Esophagus mucosa (tissue), 1 donor: ENCODE measurements at regions not wholly inside any gene's neighbourhood (a gene's known extent, or its start where the extent isn't known, plus 50 kb on each side); places are given as distances from the start of the nearest gene placed in this dataset.

ENCODE experiments used
- ATAC-seq: fragments of 200-7000 bp; cut with Tn5 transposase; one replicate; pipeline ENCODE4 v1.9.1; 2020
- donor health status: DM: yes; HTN: yes; CAD: no.

DNA sequence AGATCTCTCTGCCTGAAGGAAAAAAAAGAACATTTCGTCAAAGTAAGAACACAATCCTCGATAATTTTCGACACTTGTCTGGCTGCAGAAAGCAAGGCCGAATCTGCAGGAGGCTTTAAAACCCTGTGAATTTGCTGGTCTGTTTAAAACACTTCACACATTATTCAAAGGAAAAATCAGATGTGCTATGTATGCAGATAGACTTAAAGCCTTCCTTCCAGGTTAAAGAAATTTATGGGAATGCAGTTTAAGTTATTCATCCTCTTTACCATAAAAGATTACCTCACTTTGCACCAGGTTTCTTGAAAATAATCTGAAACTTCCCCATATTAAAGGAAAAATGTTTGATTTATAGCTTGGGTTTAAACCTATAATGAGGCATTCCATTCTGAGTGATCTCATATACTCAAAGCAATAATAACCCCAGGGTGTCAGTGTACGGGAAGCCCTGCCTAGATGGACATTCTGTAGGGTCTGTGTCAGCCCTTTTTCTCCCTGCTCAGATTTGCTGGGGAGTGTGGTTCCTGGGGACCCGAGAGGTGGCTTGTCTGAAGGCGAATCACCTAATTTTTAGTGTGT lies 323.5 kb upstream of the SLC24A2 start:
- no peak for ATAC-seq

DNA sequence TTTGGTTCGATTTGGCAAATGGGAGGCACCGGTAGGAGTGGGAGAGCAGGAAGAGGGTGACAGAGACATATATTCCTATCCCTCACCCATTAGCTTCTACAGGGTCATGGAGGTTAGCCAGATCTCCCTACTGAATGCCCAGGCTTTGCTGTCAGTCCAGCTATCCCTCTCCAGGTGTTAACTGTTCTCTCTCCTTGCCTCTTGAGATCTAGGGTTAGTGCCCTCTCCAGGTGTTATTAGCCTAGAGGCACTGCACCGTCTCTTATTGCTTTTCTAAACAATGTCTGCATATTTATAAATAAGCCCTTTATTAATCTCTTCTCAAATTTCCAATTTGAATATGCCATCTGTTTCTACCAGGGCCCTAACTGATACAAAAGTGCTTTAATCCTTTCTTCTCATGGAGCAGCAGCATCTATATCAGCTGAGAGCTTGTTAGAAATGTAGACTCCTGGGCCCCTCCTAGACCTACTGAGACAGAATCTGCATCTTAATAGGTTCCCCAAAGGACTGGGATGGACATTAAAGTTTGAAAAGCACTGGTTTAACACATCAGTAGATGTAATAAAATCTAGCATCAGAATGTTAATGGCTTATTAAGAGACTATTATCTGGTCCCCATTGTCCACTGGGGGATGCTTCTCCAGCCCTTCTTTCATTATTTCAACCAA lies 322.5 kb upstream of the SLC24A2 start:
- no peak for ATAC-seq

DNA sequence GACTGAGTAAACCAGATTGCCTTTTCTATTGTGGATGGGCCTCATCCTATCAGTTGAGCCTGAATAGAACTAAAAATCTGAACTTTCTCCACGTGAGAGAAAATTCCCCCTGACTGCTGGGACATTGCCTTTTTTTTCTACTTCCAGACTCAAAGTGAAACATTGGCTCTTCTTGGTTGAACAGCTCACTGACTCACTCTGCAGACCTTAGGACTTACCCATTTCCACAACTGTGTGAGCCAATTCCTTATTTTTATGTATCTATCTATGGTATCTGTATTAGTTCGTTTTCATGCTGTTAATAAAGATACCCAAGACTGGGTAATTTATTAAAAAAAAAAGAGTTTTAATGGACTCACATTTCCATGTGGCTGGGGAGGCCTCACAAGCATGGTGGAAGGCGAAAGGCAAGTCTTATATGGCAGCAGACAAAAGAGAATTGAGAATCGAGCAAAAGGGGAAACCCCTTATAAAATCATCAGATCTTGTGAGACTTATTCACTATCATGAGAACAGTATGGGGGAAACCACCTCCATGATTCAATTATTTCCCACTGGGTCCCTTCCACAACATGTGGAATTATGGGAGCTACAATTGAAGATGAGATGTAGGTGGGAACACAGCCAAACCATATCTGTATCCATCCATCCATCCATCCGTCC lies 306.7 kb upstream of the SLC24A2 start:
- ATAC-seq = no peak

DNA sequence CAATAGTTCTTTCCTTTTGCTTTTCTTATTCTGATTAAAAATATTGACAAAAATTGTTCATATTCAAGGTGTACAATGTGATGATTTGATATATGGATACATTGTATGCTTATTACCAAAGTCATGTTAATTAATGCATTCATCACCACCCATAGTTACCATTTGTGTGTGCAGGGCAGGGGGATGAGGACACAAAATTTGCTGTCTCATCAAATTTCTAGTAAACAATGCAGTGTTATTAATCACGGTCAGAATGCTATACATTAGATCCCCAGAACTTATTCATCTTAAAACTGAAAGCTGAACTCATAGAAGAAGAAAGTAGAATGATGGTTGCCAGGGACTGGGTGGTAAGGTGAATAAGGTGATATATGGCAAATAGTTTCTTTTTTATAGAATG lies 303.7 kb upstream of the SLC24A2 start:
- no peak for ATAC-seq

DNA sequence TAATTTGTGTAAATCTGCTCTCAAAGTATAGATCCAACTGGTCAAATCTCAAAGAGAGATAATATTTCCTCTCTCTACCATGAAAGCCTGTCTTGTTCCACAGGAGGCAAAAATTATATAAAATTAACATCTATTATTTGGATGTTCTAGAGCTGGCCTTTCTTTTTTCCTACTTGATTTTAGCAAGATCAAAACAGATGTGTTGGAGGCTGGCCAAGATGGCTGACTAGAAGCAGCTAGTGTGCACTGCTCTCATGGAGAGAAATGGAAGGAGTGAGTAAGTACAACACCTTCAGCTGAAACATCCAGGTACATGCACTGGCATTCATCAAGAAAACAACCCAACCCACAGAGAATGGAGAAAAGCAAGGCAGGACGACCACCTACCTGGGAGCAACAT lies 298.6 kb upstream of the SLC24A2 start:
- ATAC-seq = no peak

DNA sequence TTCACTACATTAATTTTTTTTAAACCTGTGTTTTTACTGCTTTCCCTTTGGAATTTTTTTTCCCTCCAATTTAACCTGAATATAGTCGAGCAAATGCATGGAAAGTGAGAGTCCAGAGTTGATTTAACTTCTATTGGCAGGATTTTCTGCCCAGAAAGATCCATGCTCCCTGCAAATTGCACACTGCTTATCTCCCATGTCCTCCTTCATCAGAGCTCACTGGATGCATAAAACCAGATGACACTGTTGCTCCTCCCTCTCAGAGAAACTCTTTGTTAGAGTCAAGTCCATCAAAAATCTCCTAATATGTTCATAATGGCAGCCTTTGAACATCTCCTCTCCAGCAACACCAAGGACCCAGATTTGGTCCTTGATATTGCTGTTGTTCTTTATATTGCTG lies 297.0 kb upstream of the SLC24A2 start:
- ATAC-seq = no peak

DNA sequence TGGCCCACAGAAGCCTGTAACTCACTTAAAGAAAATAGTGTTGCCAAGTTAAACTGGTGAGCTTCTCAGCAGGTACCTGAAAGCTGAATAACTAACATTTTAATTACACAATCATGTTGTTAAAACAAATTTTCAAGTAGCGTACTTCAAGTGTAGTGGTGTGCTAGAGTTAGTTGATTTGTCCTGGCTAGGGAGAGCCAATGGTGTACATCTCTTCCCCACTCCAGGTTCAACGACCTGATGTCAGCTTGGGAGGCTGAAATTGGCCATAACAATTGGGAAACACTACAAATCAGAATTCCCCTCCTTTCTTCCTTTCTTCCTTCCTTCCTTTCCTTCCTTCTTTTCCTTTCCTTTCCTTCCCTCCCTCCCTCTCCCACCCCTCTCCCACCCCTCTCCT lies 295.3 kb upstream of the SLC24A2 start:
- no peak for ATAC-seq

DNA sequence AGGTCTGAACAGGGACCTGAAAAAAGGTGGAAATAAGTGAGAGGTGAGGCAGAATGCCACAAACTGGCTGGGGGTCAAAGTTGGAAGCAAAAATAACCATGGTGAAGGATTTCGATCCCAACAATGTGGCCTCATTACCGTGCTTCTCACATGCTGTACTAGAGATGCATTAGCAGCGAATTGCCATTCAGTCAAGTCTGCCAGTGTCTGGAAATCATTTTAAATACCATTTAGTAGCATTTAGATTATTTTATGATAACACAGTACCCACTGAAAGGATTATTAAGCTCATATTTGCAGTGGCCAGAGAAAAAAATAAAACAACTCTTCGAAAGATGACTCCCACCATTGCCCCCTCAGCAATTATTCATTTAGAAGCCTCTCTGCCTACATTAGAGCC lies 294.6 kb upstream of the SLC24A2 start:
- ATAC-seq = no peak

DNA sequence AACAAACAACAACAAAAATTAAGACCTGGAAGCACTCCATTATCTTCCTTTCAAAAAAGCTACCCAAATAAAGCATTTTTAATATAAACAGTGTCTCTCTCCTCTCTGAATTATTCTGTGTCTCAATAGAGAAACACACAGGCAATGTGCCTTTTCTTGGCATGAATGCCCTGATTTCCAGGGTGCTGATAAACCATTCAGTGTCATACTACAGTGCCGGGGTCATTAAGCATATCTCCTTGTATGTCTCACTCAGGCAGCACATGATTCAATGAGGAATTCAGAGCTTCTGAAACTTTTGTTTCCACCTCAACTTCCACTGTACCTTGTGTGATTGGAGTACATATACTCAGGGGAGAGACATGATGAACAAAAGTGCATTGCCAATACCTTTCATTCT lies 294.0 kb upstream of the SLC24A2 start:
- no peak for ATAC-seq

DNA sequence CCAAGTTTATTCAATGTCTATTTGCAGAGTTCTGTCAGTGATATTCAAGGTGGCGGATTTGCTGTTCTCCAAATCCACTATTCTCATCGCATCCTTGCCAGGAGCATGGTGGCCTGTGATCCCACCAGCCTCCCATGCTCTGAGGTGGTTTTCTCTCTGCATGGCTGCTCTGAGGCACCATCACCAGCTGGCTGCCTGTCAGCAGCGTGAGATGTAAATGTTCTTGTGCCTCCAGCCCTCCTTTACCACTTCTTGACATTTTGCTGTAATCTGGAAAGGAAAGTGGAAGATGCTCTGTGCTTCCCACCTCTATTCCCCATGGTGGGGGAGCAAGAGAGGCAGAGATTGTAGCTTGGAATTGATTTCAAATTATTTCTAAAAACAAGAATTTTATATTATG lies 293.6 kb upstream of the SLC24A2 start:
- no peak for ATAC-seq

DNA sequence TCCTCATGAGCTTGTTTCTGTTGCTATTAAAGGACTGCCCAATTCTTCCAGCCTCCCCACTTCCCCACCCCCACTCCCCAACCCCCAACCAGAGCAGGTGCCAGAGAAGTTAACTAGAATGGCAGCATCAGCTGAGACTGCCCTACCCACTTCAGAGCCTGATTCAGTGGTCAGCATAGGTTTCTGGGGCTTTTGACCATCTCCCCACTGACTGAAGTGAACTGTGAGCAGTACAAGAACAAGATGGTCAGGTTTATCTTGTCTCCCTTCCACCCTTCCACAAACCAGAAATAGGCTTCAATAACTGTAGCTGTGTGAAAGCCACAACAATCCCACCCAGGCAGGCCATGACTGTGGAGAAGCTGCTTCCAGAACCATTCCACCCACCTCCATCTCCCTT lies 289.4 kb upstream of the SLC24A2 start:
- ATAC-seq = no peak

DNA sequence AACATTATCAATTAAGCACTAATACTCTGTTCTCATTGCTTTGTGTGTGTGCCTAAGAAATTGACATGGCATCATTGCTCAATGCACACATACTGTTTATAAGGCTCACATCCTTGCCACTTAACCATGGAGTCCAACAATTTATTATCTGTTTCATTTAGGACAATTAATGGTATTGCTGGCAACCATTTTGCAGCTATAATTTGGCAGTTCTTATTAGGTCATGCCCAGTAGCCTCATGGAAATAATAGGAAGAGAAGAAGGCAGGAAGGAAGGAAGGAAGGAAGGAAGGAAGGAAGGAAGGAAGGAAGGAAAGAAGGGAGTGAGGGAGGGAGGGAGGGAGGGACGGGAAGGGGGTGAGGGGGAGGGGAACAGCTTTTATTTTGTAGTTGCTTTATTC lies 285.5 kb upstream of the SLC24A2 start:
- ATAC-seq = no peak

DNA sequence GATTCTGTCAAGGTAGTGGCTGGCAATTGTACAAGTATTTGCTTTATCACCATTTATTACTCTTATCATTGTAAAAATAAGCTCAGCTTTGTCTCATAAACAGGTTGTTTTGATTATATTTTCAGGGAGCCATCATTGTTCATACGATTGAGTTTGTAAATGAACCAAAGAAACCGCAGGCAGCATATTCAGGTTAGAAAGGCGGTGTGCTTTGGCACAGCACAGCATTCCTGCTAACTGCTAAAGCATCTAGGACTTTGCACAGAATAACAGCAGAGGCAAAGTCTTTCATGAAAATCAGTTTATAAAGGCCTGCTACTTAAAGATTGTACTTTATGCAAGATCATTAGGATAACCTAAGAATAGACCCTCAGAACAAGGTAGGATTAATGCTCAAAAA lies 281.5 kb upstream of the SLC24A2 start:
- ATAC-seq = no peak

DNA sequence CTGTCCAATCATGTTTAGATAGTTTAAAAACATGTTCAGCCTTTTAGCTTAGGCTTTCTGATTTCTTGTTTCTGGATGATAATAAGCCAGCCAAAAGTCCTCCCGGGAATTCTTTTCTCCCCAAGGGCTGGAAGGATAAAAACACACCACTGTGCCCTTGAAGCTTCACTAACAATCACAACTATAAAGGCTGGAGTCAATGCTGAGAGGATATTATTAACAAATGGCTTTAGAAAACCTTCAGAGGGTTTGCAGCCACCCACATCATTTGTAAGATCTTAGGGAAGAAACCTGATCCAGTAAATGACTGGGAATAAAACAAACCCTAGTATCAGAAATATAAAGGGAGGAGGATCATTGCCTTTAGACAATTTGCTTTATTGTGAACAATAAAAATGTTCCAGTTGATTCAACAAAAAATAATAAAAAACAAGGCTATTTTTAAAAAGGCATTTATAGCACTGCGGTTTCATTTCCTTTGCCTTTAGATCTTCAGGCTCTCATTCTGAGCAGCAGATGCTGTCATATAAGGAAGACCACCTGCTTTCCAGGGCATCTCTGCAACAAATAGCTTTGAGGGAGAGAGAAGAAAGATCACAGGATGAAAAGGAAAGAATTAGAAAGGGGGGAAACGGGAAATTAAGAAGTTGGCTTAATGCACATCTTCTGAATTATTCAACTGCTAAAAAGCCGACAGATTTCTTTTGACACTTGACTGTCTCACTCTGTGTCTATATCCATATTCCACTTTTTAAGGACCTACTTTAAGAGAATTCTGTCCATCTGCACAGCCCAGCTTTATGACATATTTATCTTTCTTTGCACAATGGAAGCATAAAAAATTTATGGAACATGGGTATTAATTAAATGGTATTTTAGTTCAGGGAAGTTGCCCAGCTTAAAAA lies 277.2 kb upstream of the SLC24A2 start:
- no peak for ATAC-seq

DNA sequence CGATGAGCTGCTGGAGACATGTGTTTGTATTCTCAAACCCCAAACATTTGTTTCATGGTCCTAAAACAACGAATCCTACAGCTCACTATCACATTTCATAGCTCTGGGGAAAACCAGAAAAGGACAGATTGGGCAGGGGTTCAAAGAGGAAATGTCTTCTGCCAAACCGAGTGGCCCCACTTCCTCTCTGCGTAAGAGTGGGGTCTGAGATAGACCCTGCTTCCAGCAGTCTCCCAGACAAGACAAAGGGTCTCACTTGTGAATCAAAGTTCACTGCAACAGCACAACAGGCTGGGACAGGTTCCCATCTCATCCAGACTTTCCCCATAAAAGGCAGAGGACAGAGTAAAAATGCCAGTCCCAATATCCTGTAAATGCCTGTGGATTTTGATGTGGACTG lies 276.2 kb upstream of the SLC24A2 start:
- no peak for ATAC-seq

DNA sequence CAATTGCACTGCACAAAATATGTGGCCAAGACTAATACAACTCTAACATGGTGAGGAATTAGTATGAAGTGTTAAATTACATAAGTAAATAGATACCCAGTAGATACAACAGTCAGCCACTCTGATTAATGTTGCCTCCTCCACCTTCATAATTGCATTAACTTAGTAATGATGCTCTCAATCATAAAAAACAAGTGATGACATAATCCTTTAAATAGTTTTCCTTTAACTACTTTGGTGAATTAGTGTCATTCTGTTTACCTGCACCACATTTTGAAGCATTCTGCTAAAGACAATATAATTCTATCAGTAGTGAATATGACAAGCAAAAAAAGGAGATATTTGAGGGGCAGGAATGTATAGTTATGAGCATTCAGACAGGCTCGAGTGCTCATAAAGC lies 265.9 kb upstream of the SLC24A2 start:
- ATAC-seq = no peak

DNA sequence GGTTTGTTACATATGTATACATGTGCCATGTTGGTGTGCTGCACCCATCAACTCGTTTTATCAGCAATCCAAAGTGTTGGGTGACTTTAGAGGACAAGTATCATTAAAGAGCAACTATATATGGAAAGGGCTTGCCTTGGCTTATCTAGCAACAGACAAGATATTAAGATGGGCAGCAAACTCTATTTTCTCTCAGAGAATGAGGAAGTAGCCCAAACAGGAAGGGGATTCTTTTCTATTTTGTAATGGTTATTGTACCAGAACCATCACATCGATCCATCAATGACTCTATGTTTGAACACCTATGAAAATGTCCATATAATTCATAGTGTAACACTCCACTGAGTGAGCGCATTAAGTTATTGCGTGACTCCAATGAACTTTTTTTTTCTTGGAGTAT lies 260.1 kb upstream of the SLC24A2 start:
- no peak for ATAC-seq

DNA sequence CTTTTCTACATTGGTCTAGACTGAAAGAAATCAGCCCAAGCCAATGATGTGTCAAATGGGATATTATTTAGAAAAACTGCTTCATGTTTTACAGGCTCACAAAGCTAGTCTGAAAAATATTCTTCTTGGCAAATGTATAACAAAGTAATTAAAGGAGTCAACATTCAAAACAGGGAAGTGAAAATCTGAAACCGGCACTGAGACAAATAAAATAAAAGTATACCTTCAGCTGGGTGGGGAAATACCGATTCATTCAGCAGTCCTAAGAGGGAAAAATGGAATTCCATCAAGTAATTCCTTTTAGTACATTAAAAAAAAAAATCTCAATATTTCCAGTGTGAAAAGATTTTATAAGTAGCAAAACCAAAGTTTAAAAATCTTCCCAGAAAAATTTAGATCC lies 259.6 kb upstream of the SLC24A2 start:
- ATAC-seq = no peak

DNA sequence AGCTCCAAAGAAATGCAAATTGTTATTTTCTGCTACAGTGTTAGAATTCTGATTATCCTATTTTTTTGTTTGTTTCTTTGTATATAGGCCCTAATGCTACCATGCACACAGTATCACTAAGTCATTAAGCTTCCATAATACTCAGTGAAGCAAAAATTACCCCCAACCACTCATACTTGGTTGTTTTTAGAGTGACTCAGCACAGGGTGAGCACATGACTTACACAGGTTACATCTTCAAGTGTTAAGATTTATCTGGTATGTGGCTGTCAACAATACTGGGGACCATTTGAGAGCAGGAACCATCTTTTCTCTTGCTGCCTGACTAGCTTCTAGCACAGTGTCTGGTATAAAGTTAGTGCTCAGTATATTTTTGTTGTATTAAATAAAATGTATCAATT lies 255.8 kb upstream of the SLC24A2 start:
- ATAC-seq = no peak

DNA sequence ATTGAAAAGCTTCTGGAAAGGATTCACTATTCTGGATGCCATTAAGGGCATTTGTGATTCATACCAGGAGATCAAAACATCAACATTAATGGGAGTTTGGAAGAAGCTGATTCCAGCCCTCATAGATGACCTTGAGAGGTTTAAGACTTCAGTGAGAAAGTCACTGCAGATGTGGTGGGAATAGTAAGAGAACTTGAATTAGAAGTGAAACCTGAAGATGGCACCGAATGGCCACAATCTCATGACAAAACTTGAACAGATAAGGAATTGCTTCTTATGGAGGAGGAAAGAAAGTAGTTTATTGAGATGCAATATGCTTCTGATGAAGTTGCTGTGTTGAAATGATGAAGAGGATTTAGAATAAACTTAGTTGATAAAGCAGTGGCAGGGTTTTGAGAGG lies 254.6 kb upstream of the SLC24A2 start:
- no peak for ATAC-seq

DNA sequence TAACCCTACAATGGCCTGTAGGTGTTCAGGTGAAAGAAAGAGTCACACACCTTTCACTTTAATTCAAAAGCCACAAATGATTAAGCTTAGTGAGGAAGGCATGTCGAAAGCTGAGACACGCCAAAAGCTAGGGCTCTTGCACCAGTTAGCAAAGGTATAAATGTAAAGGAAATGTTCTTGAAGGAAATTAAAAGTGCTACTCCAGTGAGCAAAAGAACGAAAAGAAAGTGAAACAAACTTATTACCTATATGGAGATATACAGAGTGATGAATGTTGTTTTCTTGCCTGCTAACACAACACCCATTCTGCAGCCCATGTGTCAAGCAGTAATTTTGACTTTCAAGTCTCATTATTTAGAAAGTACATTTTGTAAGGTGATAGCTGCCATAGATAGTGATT lies 254.2 kb upstream of the SLC24A2 start:
- ATAC-seq = no peak

DNA sequence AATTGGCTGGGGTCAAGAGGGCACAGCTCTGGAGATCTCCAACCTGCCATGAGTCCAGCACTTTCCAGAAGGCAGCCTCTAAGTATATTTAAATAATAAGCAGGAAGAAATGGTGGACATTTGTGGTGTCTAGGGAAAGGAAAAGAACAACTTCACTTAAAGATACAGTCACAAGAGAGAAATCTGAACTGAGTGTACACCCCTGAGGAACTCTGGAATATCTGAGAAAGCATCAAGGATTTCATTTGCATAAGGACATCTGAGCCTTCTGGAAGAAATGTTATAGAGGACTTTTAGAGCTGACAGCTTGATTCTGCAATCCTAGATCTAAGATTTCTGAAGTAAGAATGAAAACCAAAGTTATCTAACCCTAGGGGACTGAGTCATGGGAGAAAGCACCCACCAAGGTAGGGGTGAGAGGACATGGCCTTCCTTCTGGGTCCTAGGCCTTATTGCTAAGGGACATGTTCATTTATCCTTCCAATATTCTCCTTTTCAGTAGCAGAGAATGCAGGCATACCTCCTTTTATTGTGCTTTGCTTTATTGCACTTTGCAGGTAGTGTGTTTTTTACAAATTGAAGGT lies 253.4 kb upstream of the SLC24A2 start:
- ATAC-seq = no peak

DNA sequence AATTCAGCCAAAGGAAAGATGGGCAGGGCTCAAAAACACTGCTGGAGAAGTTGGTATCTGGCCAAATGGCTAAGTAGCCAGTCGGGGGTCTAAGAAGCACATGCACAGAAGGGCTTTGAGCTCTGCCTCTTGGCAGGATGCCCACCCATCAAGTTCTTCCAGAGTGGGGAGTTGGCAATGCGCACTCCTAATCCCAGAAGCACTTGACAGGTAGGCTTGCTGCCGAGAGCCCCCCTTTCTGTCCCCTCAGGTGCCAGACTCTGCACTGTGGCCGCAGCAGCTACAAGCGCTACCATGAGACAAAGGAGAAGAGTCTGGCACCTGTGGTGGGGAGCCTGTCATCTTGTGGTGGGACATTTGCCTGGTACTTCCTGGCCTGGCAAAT lies 252.9 kb upstream of the SLC24A2 start:
- no peak for ATAC-seq
